Fibroblast of lung (primary cell): ENCODE measurements at regions not wholly inside any gene's neighbourhood (a gene's known extent, or its start where the extent isn't known, plus 50 kb on each side); places are given as distances from the start of the nearest gene placed in this dataset.
A peak's percentile ranks its signal among the peaks of the same experiment; 100 is the strongest.

ENCODE experiments used
- DNase-seq, 2 donors: peaks; one replicate each; pipeline versions ENCODE4 v3.0.0 to v3.0.0-alpha.2; 2010; ENCODE audit warnings: low read depth in 2 of 2
- H2AFZ ChIP-seq: 2 replicates; pipeline ENCODE4 v1.5.1; 2012; ENCODE audit warnings: low read length, control low read depth, inconsistent platforms
- H3K27ac ChIP-seq: 2 replicates; pipeline ENCODE4 v1.5.1; 2011; ENCODE audit warnings: low read length, control low read depth; ENCODE audit not compliant: insufficient read depth
- H3K27me3 ChIP-seq: 2 replicates; pipeline ENCODE4 v1.5.1; 2011; ENCODE audit warnings: mild to moderate bottlenecking, low read length; ENCODE audit not compliant: control insufficient read depth, insufficient read depth
- H3K36me3 ChIP-seq: 2 replicates; pipeline ENCODE4 v1.5.1; 2011; ENCODE audit warnings: low read length; ENCODE audit not compliant: control insufficient read depth, insufficient read depth
- H3K4me1 ChIP-seq: 2 replicates; pipeline ENCODE4 v1.5.1; 2011; ENCODE audit warnings: low read length; ENCODE audit not compliant: control insufficient read depth, insufficient read depth; ENCODE audit errors: extremely low read depth
- H3K4me2 ChIP-seq: 2 replicates; pipeline ENCODE4 v1.5.1; 2011; ENCODE audit warnings: low read length, control low read depth; ENCODE audit not compliant: insufficient read depth; ENCODE audit errors: extremely low read depth
- H3K4me3 ChIP-seq, 4 experiments: fragments of 200-600 bp in 1 of 4; sonication (generic) in 1 of 4; replicated peaks in 1 of 4; 2 replicates each; pipeline ENCODE4 v1.5.1; 2011 to 2016; ENCODE audit warnings: low read length in 4 of 4, low read depth in 3 of 4, mild to moderate bottlenecking in 3 of 4, control low read depth in 2 of 4, inconsistent platforms in 1 of 4, mixed read lengths in 1 of 4; ENCODE audit not compliant: insufficient read depth in 1 of 4; ENCODE audit errors: control extremely low read depth in 1 of 4
- H3K79me2 ChIP-seq: 2 replicates; pipeline ENCODE4 v1.5.1; 2012; ENCODE audit warnings: mild to moderate bottlenecking, low read length, inconsistent platforms; ENCODE audit not compliant: control insufficient read depth, insufficient read depth
- H3K9ac ChIP-seq: 2 replicates; pipeline ENCODE4 v1.5.1; 2011; ENCODE audit warnings: mild to moderate bottlenecking, low read length, control low read depth; ENCODE audit not compliant: insufficient read depth
- H3K9me3 ChIP-seq: 2 replicates; pipeline ENCODE4 v1.5.1; 2012; ENCODE audit warnings: low read depth, low read length; ENCODE audit not compliant: control insufficient read depth, insufficient read depth
- H4K20me1 ChIP-seq: 2 replicates; pipeline ENCODE4 v1.5.1; 2011; ENCODE audit warnings: low read length; ENCODE audit not compliant: control insufficient read depth, insufficient read depth; ENCODE audit errors: extremely low read depth
- CTCF ChIP-seq, 2 donors: IDR thresholded peaks in 1 of 2; conservative IDR thresholded peaks in 1 of 2; 1 replicate in 1 of 2; 2 replicates in 1 of 2; pipeline ENCODE4 v1.5.1; 2011 to 2012; ENCODE audit warnings: low read length in 2 of 2, control low read depth in 1 of 2, inconsistent platforms in 1 of 2, low read depth in 1 of 2, mild to moderate bottlenecking in 1 of 2
- EZH2 ChIP-seq: IDR thresholded peaks from 2 replicates; pipeline ENCODE4 v1.5.1; 2012; ENCODE audit warnings: low read length, control low read depth, mild to moderate bottlenecking; ENCODE audit errors: missing control alignments

- Histone ChIP-seq H3K27me3 (no peaks in the 10 kb centered on the region), H3K4me3 (no peak overlapping the region), H3K9me3 (no peaks in the 10 kb centered on the region), H4K20me1 (no peaks in the 10 kb centered on the region), H3K4me2 (no peak overlapping the region), H3K9ac (no peak overlapping the region), H3K4me1 (no peaks in the 10 kb centered on the region), H2AFZ (no peak overlapping the region), H3K36me3 (no peaks in the 10 kb centered on the region), H3K27ac (no peak overlapping the region), H3K79me2 (no peaks in the 10 kb centered on the region)
- TF ChIP-seq CTCF (conservative IDR thresholded peaks at IDR 0.05 in 1 of 2, IDR thresholded peaks at IDR 0.05 in 1 of 2; ENCODE audit: low read depth in 1 of 2, low read length in 2 of 2), result no peak
- DNase-seq, result no peak
Observed at GRCh38 chr21:16133248-16133647, 403.5 kb downstream of the USP25 start.

GRCh38 chr21:16134134-16134533, 404.4 kb downstream of the USP25 start:
- no peaks in the 10 kb centered on the region for H3K9me3 ChIP-seq
- H2AFZ ChIP-seq, result no peak overlapping the region
- H3K4me2 ChIP-seq, result no peak overlapping the region
- no peaks in the 10 kb centered on the region for H3K36me3 ChIP-seq
- no peak overlapping the region for H3K4me3 ChIP-seq
- H3K27me3 ChIP-seq, result no peaks in the 10 kb centered on the region
- H4K20me1 ChIP-seq, result no peaks in the 10 kb centered on the region
- no peak overlapping the region for H3K27ac ChIP-seq
- no peaks in the 10 kb centered on the region for H3K4me1 ChIP-seq
- TF ChIP-seq EZH2 (no peak), CTCF (conservative IDR thresholded peaks at IDR 0.05 in 1 of 2, IDR thresholded peaks at IDR 0.05 in 1 of 2; ENCODE audit: low read depth in 1 of 2, low read length in 2 of 2) (no peak)
- H3K79me2 ChIP-seq, result no peaks in the 10 kb centered on the region
- no peak overlapping the region for H3K9ac ChIP-seq
- peak in 1 of 2 donors; percentile 43 for DNase-seq

- no peak overlapping the region for H3K4me3 ChIP-seq
- no peak overlapping the region for H3K4me2 ChIP-seq
- no peaks in the 10 kb centered on the region for H3K4me1 ChIP-seq
- H3K27ac ChIP-seq, result no peak overlapping the region
- no peaks in the 10 kb centered on the region for H4K20me1 ChIP-seq
- no peaks in the 10 kb centered on the region for H3K27me3 ChIP-seq
- DNase-seq, result peak in 1 of 2 donors; percentile 54
- H3K36me3 ChIP-seq, result no peaks in the 10 kb centered on the region
- H3K79me2 ChIP-seq, result no peaks in the 10 kb centered on the region
- TF ChIP-seq EZH2 (no peak), CTCF (conservative IDR thresholded peaks at IDR 0.05 in 1 of 2, IDR thresholded peaks at IDR 0.05 in 1 of 2; ENCODE audit: low read depth in 1 of 2, low read length in 2 of 2) (no peak)
- no peak overlapping the region for H3K9ac ChIP-seq
- H2AFZ ChIP-seq, result no peak overlapping the region
- no peaks in the 10 kb centered on the region for H3K9me3 ChIP-seq
Observed at GRCh38 chr21:16137106-16137505, 407.3 kb downstream of the USP25 start.
